MM.1S (cell line): ENCODE measurements at regions not wholly inside any gene's neighbourhood (a gene's known extent, or its start where the extent isn't known, plus 50 kb on each side); places are given as distances from the start of the nearest gene placed in this dataset.

Experiments used
- DNase-seq: peaks from one replicate; pipeline ENCODE4 v3.0.0-alpha.2; 2015
- H2AFZ ChIP-seq: fragments of 300-600 bp; sonication (generic); 2 replicates; pipeline ENCODE4 v1.6.0; 2016; ENCODE audit warnings: antibody characterized with exemption, low read length
- H3F3A ChIP-seq: fragments of 300-600 bp; sonication (generic); 2 replicates; pipeline ENCODE4 v1.6.1; 2016; ENCODE audit warnings: mild to moderate bottlenecking, antibody characterized with exemption, low read length, moderate library complexity, mixed read lengths; ENCODE audit not compliant: insufficient read depth
- H3K27ac ChIP-seq: fragments of 300-600 bp; sonication (generic); 2 replicates; pipeline ENCODE4 v1.5.1; 2016; ENCODE audit warnings: mild to moderate bottlenecking, low read length
- H3K27me3 ChIP-seq: fragments of 300-600 bp; sonication (generic); replicated peaks from 2 replicates; pipeline ENCODE4 v1.6.0; 2016; ENCODE audit warnings: low read length; ENCODE audit not compliant: insufficient read depth
- H3K36me3 ChIP-seq: fragments of 300-600 bp; sonication (generic); replicated peaks from 2 replicates; pipeline ENCODE4 v1.6.1; 2016; ENCODE audit warnings: mild to moderate bottlenecking, low read length, mixed read lengths; ENCODE audit not compliant: insufficient read depth
- H3K4me1 ChIP-seq: fragments of 300-600 bp; sonication (generic); 2 replicates; pipeline ENCODE4 v1.6.1; 2016; ENCODE audit warnings: low read length, mixed read lengths
- H3K4me2 ChIP-seq: fragments of 300-600 bp; sonication (generic); 2 replicates; pipeline ENCODE4 v1.6.0; 2016; ENCODE audit warnings: low read depth, low read length
- H3K4me3 ChIP-seq: fragments of 300-600 bp; sonication (generic); 2 replicates; pipeline ENCODE4 v1.5.1; 2016; ENCODE audit warnings: low read length, mixed read lengths
- H3K79me2 ChIP-seq: fragments of 300-600 bp; sonication (generic); 2 replicates; pipeline ENCODE4 v1.6.1; 2016; ENCODE audit warnings: mixed run types, low read length, mixed read lengths
- H3K9ac ChIP-seq: fragments of 300-600 bp; sonication (generic); 2 replicates; pipeline ENCODE4 v1.6.1; 2016; ENCODE audit warnings: low read length, mixed read lengths
- H3K9me2 ChIP-seq: fragments of 300-600 bp; sonication (generic); replicated peaks from 2 replicates; pipeline ENCODE4 v1.6.1; 2016; ENCODE audit warnings: mild to moderate bottlenecking, low read length, mixed read lengths; ENCODE audit not compliant: insufficient read depth
- H3K9me3 ChIP-seq: fragments of 300-600 bp; sonication (generic); replicated peaks from 2 replicates; pipeline ENCODE4 v1.6.1; 2016; ENCODE audit warnings: mild to moderate bottlenecking, low read length, mixed read lengths; ENCODE audit not compliant: insufficient read depth
- H4K20me1 ChIP-seq: fragments of 300-600 bp; sonication (generic); 2 replicates; pipeline ENCODE4 v1.6.1; 2016; ENCODE audit warnings: mild to moderate bottlenecking, low read length, moderate library complexity, mixed read lengths; ENCODE audit not compliant: insufficient read depth
- EZH2 ChIP-seq: fragments of 300-600 bp; sonication (generic); optimal IDR thresholded peaks from 2 replicates; pipeline ENCODE3; 2017; ENCODE audit warnings: low read depth, mild to moderate bottlenecking, antibody characterized with exemption, low read length, mixed read lengths
- EZH2phosphoT487 ChIP-seq: fragments of 300-600 bp; sonication (generic); IDR thresholded peaks from 2 replicates; pipeline ENCODE4 v1.6.1; 2018; ENCODE audit warnings: antibody characterized with exemption, low read length
- TF ChIP-seq, protein P1 (sequence below): fragments of 300-600 bp; sonication (generic); IDR thresholded peaks from 2 replicates; pipeline ENCODE4 v1.5.1; 2016; ENCODE audit warnings: antibody characterized with exemption, low read length, mixed read lengths

DNA sequence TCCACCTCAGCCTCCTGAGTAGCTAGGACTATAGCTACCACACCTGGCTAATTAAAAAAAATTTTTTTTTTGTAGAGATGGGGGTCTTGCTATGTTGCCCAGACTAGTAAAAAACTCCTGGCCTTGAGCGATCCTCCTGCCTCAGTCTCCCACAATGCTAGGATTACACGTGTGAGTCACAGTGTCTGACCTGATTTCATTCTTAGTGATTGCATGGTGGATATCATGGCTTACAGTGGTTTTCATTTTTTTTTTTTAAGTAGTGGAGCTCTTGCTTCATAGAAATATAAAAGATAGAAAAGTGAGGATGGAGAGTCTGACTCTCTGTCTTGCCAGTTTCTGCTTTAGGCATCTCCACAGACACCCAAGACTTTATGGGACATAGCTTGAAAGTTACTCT is 83.6 kb downstream of the CDC42EP3 start:
- Histone ChIP-seq H3K27me3 (no peaks in the 10 kb centered on the region), H4K20me1 (no peaks in the 10 kb centered on the region), H3K27ac (no peak overlapping the region), H3K4me2 (no peak overlapping the region), H3K9me2 (no peaks in the 10 kb centered on the region), H3K9me3 (no peaks in the 10 kb centered on the region), H3K4me1 (peaks cover 23% of the 10 kb centered on the region), H2AFZ (no peak overlapping the region), H3K79me2 (no peaks in the 10 kb centered on the region), H3K36me3 (no peaks in the 10 kb centered on the region), H3K4me3 (no peak overlapping the region), H3K9ac (no peak overlapping the region), H3F3A (peaks cover 25% of the 10 kb centered on the region)
- no peak for DNase-seq
- TF ChIP-seq EZH2 (no peak), EZH2phosphoT487 (no peak)
- TF ChIP-seq, protein P1, sequence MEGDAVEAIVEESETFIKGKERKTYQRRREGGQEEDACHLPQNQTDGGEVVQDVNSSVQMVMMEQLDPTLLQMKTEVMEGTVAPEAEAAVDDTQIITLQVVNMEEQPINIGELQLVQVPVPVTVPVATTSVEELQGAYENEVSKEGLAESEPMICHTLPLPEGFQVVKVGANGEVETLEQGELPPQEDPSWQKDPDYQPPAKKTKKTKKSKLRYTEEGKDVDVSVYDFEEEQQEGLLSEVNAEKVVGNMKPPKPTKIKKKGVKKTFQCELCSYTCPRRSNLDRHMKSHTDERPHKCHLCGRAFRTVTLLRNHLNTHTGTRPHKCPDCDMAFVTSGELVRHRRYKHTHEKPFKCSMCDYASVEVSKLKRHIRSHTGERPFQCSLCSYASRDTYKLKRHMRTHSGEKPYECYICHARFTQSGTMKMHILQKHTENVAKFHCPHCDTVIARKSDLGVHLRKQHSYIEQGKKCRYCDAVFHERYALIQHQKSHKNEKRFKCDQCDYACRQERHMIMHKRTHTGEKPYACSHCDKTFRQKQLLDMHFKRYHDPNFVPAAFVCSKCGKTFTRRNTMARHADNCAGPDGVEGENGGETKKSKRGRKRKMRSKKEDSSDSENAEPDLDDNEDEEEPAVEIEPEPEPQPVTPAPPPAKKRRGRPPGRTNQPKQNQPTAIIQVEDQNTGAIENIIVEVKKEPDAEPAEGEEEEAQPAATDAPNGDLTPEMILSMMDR = no peak

DNA sequence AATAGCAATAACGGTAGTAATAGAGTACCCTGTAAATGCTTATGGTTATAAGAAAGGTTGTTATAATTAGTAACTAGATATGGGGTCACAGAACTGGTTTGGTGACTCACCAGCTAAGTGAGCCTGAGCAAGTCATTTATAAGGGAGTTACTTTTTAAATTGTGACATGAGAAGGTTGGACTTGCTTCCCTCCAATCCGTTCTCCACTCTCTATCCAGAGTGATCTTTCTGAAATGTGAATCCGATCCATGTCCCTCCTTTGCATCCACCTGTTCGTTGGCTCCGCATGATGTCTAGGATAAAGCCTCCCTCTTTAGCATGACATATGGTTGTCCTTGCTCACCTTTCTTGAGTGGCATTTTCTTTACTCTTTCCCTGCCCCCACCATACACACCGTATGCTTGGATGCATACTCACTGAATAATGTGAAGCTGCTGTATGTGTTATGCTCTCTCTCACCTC is 83.1 kb downstream of the CDC42EP3 start:
- Histone ChIP-seq H3K9ac (no peak overlapping the region), H3K27ac (no peak overlapping the region), H3K4me2 (no peak overlapping the region), H3K36me3 (no peaks in the 10 kb centered on the region), H3K27me3 (no peaks in the 10 kb centered on the region), H3K9me2 (no peaks in the 10 kb centered on the region), H3K9me3 (no peaks in the 10 kb centered on the region), H3K79me2 (no peaks in the 10 kb centered on the region), H3K4me3 (no peak overlapping the region), H3K4me1 (peaks cover 23% of the 10 kb centered on the region), H2AFZ (no peak overlapping the region), H3F3A (peaks cover 25% of the 10 kb centered on the region), H4K20me1 (no peaks in the 10 kb centered on the region)
- TF ChIP-seq, protein P1 = no peak
- no peak for TF ChIP-seq EZH2phosphoT487
- TF ChIP-seq EZH2 = no peak
- no peak for DNase-seq

DNA sequence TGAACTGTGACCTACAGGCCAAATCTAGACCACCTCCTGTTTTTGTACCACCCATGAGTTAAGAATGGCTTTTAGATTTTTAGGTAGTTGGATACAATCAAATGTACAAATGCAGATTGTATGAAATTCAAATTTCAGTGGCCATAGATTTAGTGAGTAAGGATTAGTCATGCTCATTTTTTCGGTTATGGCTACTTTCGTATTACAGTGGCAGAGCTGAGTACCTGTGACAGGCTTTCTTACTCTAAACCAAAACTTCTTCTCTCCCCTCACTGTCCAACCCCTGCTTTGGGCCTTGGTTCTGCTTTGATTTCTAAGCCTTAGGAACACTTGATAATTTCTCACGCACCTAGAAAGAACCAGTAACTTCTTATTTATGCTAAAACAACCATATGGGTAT is 82.1 kb downstream of the CDC42EP3 start:
- H3K9ac ChIP-seq = no peak overlapping the region
- no peaks in the 10 kb centered on the region for H3K9me3 ChIP-seq
- peaks cover 25% of the 10 kb centered on the region for H3F3A ChIP-seq
- H3K9me2 ChIP-seq = no peaks in the 10 kb centered on the region
- H2AFZ ChIP-seq = no peak overlapping the region
- no peaks in the 10 kb centered on the region for H3K79me2 ChIP-seq
- H3K27me3 ChIP-seq = no peaks in the 10 kb centered on the region
- DNase-seq = no peak
- TF ChIP-seq, protein P1 = no peak
- TF ChIP-seq EZH2phosphoT487 = no peak
- peaks cover 23% of the 10 kb centered on the region for H3K4me1 ChIP-seq
- no peak overlapping the region for H3K4me2 ChIP-seq
- no peak overlapping the region for H3K4me3 ChIP-seq
- H3K27ac ChIP-seq = no peak overlapping the region
- H4K20me1 ChIP-seq = no peaks in the 10 kb centered on the region
- no peaks in the 10 kb centered on the region for H3K36me3 ChIP-seq
